GM21717 (cell line): ENCODE measurements at regions not wholly inside any gene's neighbourhood (a gene's known extent, or its start where the extent isn't known, plus 50 kb on each side); places are given as distances from the start of the nearest gene placed in this dataset.

Experiments
- ATAC-seq: cut with Tn5 transposase; IDR thresholded peaks from one replicate; pipeline ENCODE4 v1.9.1; 2021; ENCODE audit warnings: mild to moderate bottlenecking, moderate library complexity; ENCODE audit not compliant: unreplicated experiment

GRCh38 chr18:60753753-60754152, 381.2 kb upstream of the MC4R start:
- ATAC-seq, result no peak

GRCh38 chr18:60754413-60755009, 381.9 kb upstream of the MC4R start:
- no peak for ATAC-seq

DNA sequence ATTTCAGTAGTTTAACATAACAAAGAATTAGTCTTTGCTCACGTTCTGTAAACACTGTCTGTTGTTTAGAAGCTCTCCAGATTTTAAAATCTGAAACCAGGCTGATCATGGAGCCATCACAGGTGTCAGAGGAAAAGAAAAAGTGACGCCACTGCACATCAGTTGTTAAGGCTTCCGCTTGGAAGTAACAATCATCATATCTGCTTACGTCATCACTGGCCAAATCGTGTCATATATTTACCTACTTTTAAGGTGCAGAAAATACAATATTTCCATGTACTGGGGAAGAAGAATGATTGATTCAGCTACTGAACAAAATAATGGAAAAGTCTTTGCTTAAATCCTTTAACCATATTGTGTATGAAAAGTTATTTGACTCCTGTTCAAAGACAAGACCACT, 382.6 kb upstream of the MC4R start:
- no peak for ATAC-seq

GRCh38 chr18:60775978-60776377, 403.4 kb upstream of the MC4R start:
- ATAC-seq, result no peak

DNA sequence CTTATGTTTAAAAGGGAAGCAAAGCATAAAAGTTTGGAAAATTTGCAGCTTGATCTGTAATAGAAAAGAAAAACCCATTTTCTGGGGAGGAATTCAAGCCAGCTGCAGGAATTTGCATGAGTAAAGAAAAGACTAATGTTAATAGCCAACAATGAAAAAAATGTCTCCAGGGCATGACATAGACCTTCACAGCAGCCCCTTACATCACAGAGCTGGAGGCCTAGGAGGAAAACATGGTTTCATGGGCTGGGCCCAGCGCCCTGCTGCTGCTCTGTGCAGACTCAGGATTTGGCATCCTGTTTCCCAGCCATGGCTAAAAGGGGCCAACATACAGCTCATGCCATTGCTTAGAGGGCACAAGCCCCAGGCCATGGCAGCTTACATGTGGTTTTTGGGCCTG, 411.6 kb upstream of the MC4R start:
- no peak for ATAC-seq

- no peak for ATAC-seq
These were observed 422.2 kb upstream of the MC4R start for GRCh38 chr18:60794802-60795201.

GRCh38 chr18:60804415-60804814, 431.8 kb upstream of the MC4R start:
- ATAC-seq, result no peak

DNA sequence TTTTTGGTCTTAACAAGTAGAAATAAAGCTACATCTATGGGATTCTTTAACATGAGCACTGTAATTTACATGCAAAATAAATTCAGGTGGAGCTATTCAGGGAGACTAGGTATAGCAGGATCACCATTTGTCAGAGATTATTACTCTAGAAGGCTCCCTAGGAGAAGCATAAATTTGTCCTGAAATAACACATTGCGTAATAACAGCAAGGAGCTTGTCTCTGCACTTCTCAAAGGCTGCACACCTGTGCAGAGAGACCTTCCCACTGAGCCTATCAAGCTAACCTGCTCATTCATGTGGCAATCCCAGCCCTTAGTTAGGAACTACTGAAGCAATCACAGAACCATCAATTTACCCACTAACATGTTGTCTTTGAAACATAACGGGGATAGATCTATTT, 437.4 kb upstream of the MC4R start:
- ATAC-seq, result no peak

DNA sequence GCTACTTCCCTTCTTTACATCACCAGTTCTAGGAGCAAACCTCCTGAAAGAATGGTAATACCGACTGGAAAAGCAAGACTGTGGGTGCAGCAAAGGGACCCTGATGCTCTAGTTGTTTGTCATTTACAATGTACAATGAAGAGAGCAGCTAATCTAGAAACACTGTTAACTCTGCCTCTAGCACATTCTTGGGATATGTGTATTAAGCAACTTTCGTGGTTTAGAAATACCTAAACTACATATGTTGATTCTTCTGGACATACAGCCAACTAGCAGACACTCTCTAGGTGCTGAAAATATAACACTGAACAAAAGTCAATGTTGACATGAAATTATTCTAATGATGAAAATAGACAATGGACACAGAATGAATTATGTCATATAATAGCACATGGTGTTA, 440.3 kb upstream of the MC4R start:
- ATAC-seq, result no peak

GRCh38 chr18:60826346-60826745, 453.8 kb upstream of the MC4R start:
- ATAC-seq, result no peak

GRCh38 chr18:60831971-60832370, 459.4 kb upstream of the MC4R start:
- ATAC-seq, result no peak

- no peak for ATAC-seq
These were observed 466.1 kb upstream of the MC4R start for GRCh38 chr18:60838677-60839076.

- ATAC-seq, result no peak
These were observed 473.8 kb upstream of the MC4R start for GRCh38 chr18:60846396-60846795.

DNA sequence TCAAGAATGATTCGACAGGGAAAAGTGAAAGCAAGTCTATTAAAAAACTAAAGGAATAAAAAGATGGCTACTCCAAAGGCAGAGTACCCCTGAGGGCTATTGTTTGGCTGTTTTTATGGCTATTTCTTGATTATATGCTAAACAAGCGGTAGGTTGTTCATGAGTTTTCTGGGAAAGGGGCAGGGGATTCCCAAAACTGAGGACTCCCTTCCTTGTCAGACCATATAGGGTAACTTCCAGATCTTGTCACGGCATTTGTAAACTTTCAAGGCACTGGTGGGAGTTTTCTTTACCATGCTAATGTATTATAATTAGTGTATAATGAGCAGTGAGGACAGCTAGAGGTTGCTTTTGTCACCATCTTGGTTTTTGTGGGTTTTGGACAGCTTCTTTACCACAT, 474.9 kb upstream of the MC4R start:
- ATAC-seq, result no peak

DNA sequence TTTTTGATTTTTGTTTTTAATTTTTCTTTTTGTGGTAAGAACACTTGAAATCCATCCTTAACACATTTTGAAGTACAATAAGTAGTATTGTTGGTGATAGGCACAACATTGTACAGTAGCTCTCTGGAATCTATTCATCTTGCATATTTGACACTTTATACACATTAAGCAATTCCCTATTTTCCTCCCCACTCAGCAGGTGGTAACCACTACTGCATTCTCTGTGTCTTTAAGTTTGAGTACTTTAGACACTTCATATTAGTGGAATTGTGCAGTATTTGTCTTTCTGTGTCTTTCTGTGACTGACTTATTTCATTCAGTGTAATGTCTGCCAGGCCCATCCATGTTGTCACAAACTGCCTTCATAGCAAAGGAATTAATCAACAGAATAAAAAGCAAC, 471.7 kb upstream of the CDH20 start:
- ATAC-seq, result no peak

GRCh38 chr18:60862988-60863387, 470.2 kb upstream of the CDH20 start:
- no peak for ATAC-seq

DNA sequence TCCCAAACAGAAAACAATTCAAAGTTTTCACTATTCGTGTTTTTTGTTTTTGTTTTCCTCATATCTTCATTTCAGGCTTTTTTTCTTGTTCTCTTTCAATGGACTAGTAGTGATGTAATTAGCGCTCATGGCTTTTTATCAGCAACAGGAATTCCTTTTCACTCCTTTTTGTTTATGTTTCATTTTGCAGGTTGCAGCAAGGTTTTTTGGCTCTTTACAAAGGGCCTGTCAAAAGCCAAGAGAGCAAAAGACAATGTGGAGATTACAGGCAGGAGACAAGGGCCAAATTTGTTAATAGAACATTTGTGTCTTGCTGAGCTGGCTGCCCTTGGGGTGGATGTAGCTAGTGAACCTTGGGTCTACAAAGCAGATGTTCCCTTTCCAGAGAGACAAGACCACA, 467.4 kb upstream of the CDH20 start:
- no peak for ATAC-seq

GRCh38 chr18:60870261-60871153, 462.7 kb upstream of the CDH20 start:
- ATAC-seq, result no peak

GRCh38 chr18:60872434-60872833, 460.8 kb upstream of the CDH20 start:
- no peak for ATAC-seq

- ATAC-seq, result no peak
These were observed 459.5 kb upstream of the CDH20 start for GRCh38 chr18:60873708-60874107.

- no peak for ATAC-seq
These were observed 457.2 kb upstream of the CDH20 start for GRCh38 chr18:60875957-60876507.

DNA sequence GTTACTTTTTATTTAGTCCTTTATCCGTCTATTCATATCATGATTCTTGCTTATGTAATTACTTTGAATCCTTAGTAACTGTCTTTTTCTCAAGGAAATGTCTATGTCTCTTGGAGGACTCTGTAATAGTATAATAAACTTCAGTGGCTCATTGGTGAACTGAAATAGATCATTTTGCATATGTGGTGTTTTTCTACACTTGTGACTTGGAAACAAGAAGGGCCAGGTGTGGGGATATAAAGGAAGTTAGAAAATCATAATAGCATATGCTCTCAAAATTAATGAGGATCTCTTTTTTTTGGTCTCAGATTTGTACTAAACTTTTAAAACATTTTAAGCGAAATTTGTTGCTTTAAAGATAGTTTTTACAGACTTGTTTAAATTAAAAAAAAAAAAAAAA, 453.0 kb upstream of the CDH20 start:
- ATAC-seq, result no peak
